ENCODE measurements at regions not wholly inside any gene's neighbourhood (a gene's known extent, or its start where the extent isn't known, plus 50 kb on each side); places are given as distances from the start of the nearest gene placed in this dataset.
A peak's percentile ranks its signal among the peaks of the same experiment; 100 is the strongest.

DNA sequence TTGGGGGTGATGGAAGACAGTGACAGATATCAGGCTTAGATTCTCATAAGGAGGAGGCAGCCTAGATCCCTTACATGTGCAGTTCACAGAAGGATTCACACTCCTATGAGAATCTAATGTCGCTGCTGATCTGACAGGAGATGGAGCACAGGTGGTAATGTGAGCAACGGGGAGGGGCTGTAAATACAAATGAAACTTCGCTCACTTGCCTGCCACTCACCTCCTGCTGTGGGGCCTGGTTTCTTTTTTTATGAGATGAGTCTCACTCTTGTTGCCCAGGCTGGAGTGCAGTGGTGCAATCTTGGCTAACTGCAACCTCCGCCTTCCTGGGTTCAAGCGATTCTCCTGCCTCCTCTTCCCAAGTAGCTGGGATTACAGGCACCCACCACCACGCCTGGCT, 258.6 kb downstream of the EN1 start:
- Histone ChIP-seq H3K4me1 (ENCODE audit: control insufficient read depth in 2 of 2, insufficient read depth in 1 of 2, low read depth in 1 of 2, low read length in 2 of 2) (peaks cover 0 to 7% of the 10 kb centered on the region in 2 donors), H3K36me3 (replicated peaks in 1 of 2; ENCODE audit: control insufficient read depth in 2 of 2, insufficient read depth in 2 of 2, low read length in 2 of 2) (no peaks in the 10 kb centered on the region), H3K4me2 (ENCODE audit: insufficient read depth, low read length, poor library complexity, severe bottlenecking) (no peak overlapping the region), H4K8ac (ENCODE audit: low read depth, low read length) (no peak overlapping the region), H3K23ac (ENCODE audit: low read depth, low read length, poor library complexity) (no peak overlapping the region), H3K14ac (ENCODE audit: low read length) (no peak overlapping the region), H2AFZ (ENCODE audit: low read length) (no peak overlapping the region), H3K9ac (ENCODE audit: low read depth, low read length, poor library complexity) (no peak overlapping the region), H3K27ac (replicated peaks; ENCODE audit: low read length) (no peak overlapping the region), H3K4ac (ENCODE audit: low read length) (no peak overlapping the region), H3K27me3 (ENCODE audit: control insufficient read depth in 3 of 3, insufficient read depth in 3 of 3, low read depth in 1 of 3, low read length in 3 of 3) (no peaks in the 10 kb centered on the region), H2BK120ac (ENCODE audit: low read depth, low read length) (no peak overlapping the region), H2BK12ac (ENCODE audit: low read length) (no peak overlapping the region), H3K79me1 (ENCODE audit: low read depth, low read length) (no peaks in the 10 kb centered on the region), H4K91ac (ENCODE audit: low read depth, low read length, poor library complexity) (no peak overlapping the region), H2BK5ac (ENCODE audit: low read length) (no peak overlapping the region), H3K9me3 (replicated peaks in 1 of 2; ENCODE audit: control insufficient read depth in 2 of 2, insufficient read depth in 1 of 2, low read depth in 1 of 2, low read length in 2 of 2) (no peaks in the 10 kb centered on the region), H2BK15ac (ENCODE audit: low read length) (no peak overlapping the region), H2AK5ac (ENCODE audit: low read depth, low read length) (no peak overlapping the region), H3K18ac (ENCODE audit: low read length) (no peak overlapping the region), H3K4me3 (ENCODE audit: low read length in 2 of 2) (no peak overlapping the region)
- DNase-seq (ENCODE audit: low spot score): no peak
- no CpG with 5 or more reads among the region's 6 CpGs for WGBS, 2 donors (ENCODE audit: extremely low coverage in 2 of 2, insufficient read length in 2 of 2, insufficient replicate concordance in 1 of 2)

- Histone ChIP-seq H3K4me1 (ENCODE audit: control insufficient read depth in 2 of 2, insufficient read depth in 1 of 2, low read depth in 1 of 2, low read length in 2 of 2) (peaks cover 0 to 7% of the 10 kb centered on the region in 2 donors), H3K27ac (replicated peaks; ENCODE audit: low read length) (no peak overlapping the region), H3K4ac (ENCODE audit: low read length) (no peak overlapping the region), H3K4me2 (ENCODE audit: insufficient read depth, low read length, poor library complexity, severe bottlenecking) (no peak overlapping the region), H4K91ac (ENCODE audit: low read depth, low read length, poor library complexity) (no peak overlapping the region), H3K9ac (ENCODE audit: low read depth, low read length, poor library complexity) (no peak overlapping the region), H3K4me3 (ENCODE audit: low read length in 2 of 2) (no peak overlapping the region), H3K23ac (ENCODE audit: low read depth, low read length, poor library complexity) (no peak overlapping the region), H3K14ac (ENCODE audit: low read length) (no peak overlapping the region), H3K18ac (ENCODE audit: low read length) (no peak overlapping the region), H3K36me3 (replicated peaks in 1 of 2; ENCODE audit: control insufficient read depth in 2 of 2, insufficient read depth in 2 of 2, low read length in 2 of 2) (no peaks in the 10 kb centered on the region), H2BK5ac (ENCODE audit: low read length) (no peak overlapping the region), H3K9me3 (replicated peaks in 1 of 2; ENCODE audit: control insufficient read depth in 2 of 2, insufficient read depth in 1 of 2, low read depth in 1 of 2, low read length in 2 of 2) (no peaks in the 10 kb centered on the region), H2BK15ac (ENCODE audit: low read length) (no peak overlapping the region), H2AK5ac (ENCODE audit: low read depth, low read length) (no peak overlapping the region), H2BK12ac (ENCODE audit: low read length) (no peak overlapping the region), H2BK120ac (ENCODE audit: low read depth, low read length) (no peak overlapping the region), H3K79me1 (ENCODE audit: low read depth, low read length) (no peaks in the 10 kb centered on the region), H2AFZ (ENCODE audit: low read length) (no peak overlapping the region), H3K27me3 (ENCODE audit: control insufficient read depth in 3 of 3, insufficient read depth in 3 of 3, low read depth in 1 of 3, low read length in 3 of 3) (no peaks in the 10 kb centered on the region), H4K8ac (ENCODE audit: low read depth, low read length) (no peak overlapping the region)
- WGBS, 2 donors (ENCODE audit: extremely low coverage in 2 of 2, insufficient read length in 2 of 2, insufficient replicate concordance in 1 of 2): no CpG with 5 or more reads among the region's 1 CpG
- no peak for DNase-seq (ENCODE audit: low spot score)
Observed at GRCh38 chr2:118586312-118586711, 261.1 kb downstream of the EN1 start.

DNA sequence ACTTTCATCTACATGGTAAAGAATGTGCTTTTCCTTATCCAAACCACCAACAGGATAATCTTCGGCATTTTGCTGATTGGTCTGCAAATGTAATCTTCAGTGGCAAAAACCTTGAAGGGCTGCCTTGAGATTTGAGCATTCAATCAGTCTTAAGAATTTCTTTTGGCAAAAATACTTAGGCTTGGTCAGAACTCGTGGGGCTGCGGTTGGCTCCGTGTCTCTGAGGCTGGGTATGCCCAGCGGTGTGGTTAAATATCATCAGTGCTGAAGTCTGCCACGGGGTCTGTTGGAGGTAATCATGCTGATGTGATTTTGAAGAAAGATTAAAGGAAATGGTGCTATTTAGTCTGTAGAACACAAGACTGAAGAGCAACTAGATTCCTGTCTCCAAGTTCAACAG, 262.6 kb downstream of the EN1 start:
- no peak overlapping the region for H3K9ac ChIP-seq (ENCODE audit: low read depth, low read length, poor library complexity)
- peaks cover 0 to 2% (median 0%) of the 10 kb centered on the region in 3 experiments for H3K27me3 ChIP-seq (ENCODE audit: control insufficient read depth in 3 of 3, insufficient read depth in 3 of 3, low read depth in 1 of 3, low read length in 3 of 3)
- H3K79me1 ChIP-seq (ENCODE audit: low read depth, low read length): no peaks in the 10 kb centered on the region
- H3K18ac ChIP-seq (ENCODE audit: low read length): no peak overlapping the region
- H3K4me1 ChIP-seq (ENCODE audit: control insufficient read depth in 2 of 2, insufficient read depth in 1 of 2, low read depth in 1 of 2, low read length in 2 of 2): peaks cover 0 to 7% of the 10 kb centered on the region in 2 donors
- no peak overlapping the region for H3K27ac ChIP-seq (replicated peaks; ENCODE audit: low read length)
- H3K4me2 ChIP-seq (ENCODE audit: insufficient read depth, low read length, poor library complexity, severe bottlenecking): no peak overlapping the region
- H4K91ac ChIP-seq (ENCODE audit: low read depth, low read length, poor library complexity): no peak overlapping the region
- H3K4ac ChIP-seq (ENCODE audit: low read length): no peak overlapping the region
- no peak for DNase-seq (ENCODE audit: low spot score)
- no peak overlapping the region for H2BK120ac ChIP-seq (ENCODE audit: low read depth, low read length)
- no CpG with 5 or more reads among the region's 6 CpGs for WGBS, 2 donors (ENCODE audit: extremely low coverage in 2 of 2, insufficient read length in 2 of 2, insufficient replicate concordance in 1 of 2)
- no peak overlapping the region for H2BK5ac ChIP-seq (ENCODE audit: low read length)
- H2AFZ ChIP-seq (ENCODE audit: low read length): no peak overlapping the region
- H3K23ac ChIP-seq (ENCODE audit: low read depth, low read length, poor library complexity): no peak overlapping the region
- no peak overlapping the region for H2BK15ac ChIP-seq (ENCODE audit: low read length)
- no peak overlapping the region for H3K14ac ChIP-seq (ENCODE audit: low read length)
- no peak overlapping the region for H4K8ac ChIP-seq (ENCODE audit: low read depth, low read length)
- H2BK12ac ChIP-seq (ENCODE audit: low read length): no peak overlapping the region
- H2AK5ac ChIP-seq (ENCODE audit: low read depth, low read length): no peak overlapping the region
- H3K4me3 ChIP-seq (ENCODE audit: low read length in 2 of 2): no peak overlapping the region
- no peaks in the 10 kb centered on the region for H3K36me3 ChIP-seq (replicated peaks in 1 of 2; ENCODE audit: control insufficient read depth in 2 of 2, insufficient read depth in 2 of 2, low read length in 2 of 2)
- no peaks in the 10 kb centered on the region for H3K9me3 ChIP-seq (replicated peaks in 1 of 2; ENCODE audit: control insufficient read depth in 2 of 2, insufficient read depth in 1 of 2, low read depth in 1 of 2, low read length in 2 of 2)

DNA sequence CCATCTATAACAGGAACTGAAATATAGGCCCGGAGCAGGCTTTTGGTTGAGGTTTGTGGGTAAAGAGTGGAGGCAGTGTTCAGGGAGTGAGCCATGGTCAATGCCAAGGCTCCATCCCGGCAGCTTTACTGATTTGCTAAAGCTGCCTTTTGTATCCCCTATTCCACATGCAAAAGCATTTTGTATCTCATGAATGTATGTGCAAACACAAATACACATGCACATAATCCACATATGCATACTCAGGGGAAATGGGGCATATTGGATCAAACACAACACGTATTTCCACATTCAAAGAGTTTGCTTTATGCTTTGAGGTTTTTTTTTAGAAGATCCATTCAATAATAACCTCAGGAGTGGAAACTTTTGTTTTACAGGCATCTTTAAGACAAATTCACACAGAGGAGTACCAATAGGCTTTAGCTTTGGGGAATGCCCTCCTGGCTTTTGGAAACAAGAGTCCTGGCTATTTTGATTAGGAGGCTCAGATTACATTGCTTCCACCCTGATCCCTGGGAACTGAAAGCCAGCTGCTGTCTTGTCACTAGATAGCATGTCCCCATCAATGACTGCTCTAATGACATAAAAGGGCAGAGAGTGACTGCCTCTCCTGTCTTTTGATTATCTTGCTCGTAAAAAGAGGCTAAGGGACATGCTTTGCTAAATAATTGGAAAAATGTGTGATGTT, 263.2 kb downstream of the EN1 start:
- no peak overlapping the region for H3K27ac ChIP-seq (replicated peaks; ENCODE audit: low read length)
- no peak overlapping the region for H2BK15ac ChIP-seq (ENCODE audit: low read length)
- H3K9me3 ChIP-seq (replicated peaks in 1 of 2; ENCODE audit: control insufficient read depth in 2 of 2, insufficient read depth in 1 of 2, low read depth in 1 of 2, low read length in 2 of 2): no peaks in the 10 kb centered on the region
- no peak overlapping the region for H2BK5ac ChIP-seq (ENCODE audit: low read length)
- H2BK120ac ChIP-seq (ENCODE audit: low read depth, low read length): no peak overlapping the region
- H4K91ac ChIP-seq (ENCODE audit: low read depth, low read length, poor library complexity): no peak overlapping the region
- no peak overlapping the region for H3K23ac ChIP-seq (ENCODE audit: low read depth, low read length, poor library complexity)
- no peak overlapping the region for H2BK12ac ChIP-seq (ENCODE audit: low read length)
- H3K4me2 ChIP-seq (ENCODE audit: insufficient read depth, low read length, poor library complexity, severe bottlenecking): no peak overlapping the region
- no peak overlapping the region for H2AK5ac ChIP-seq (ENCODE audit: low read depth, low read length)
- no peak overlapping the region for H3K4me3 ChIP-seq (ENCODE audit: low read length in 2 of 2)
- no peak overlapping the region for H2AFZ ChIP-seq (ENCODE audit: low read length)
- H3K79me1 ChIP-seq (ENCODE audit: low read depth, low read length): no peaks in the 10 kb centered on the region
- peaks cover 0 to 7% of the 10 kb centered on the region in 2 donors for H3K4me1 ChIP-seq (ENCODE audit: control insufficient read depth in 2 of 2, insufficient read depth in 1 of 2, low read depth in 1 of 2, low read length in 2 of 2)
- no peak overlapping the region for H3K18ac ChIP-seq (ENCODE audit: low read length)
- peak; percentile 17 for DNase-seq (ENCODE audit: low spot score)
- peaks cover 0 to 2% (median 0%) of the 10 kb centered on the region in 3 experiments for H3K27me3 ChIP-seq (ENCODE audit: control insufficient read depth in 3 of 3, insufficient read depth in 3 of 3, low read depth in 1 of 3, low read length in 3 of 3)
- no CpG with 5 or more reads among the region's 4 CpGs for WGBS, 2 donors (ENCODE audit: extremely low coverage in 2 of 2, insufficient read length in 2 of 2, insufficient replicate concordance in 1 of 2)
- H3K9ac ChIP-seq (ENCODE audit: low read depth, low read length, poor library complexity): no peak overlapping the region
- H4K8ac ChIP-seq (ENCODE audit: low read depth, low read length): no peak overlapping the region
- no peak overlapping the region for H3K14ac ChIP-seq (ENCODE audit: low read length)
- no peak overlapping the region for H3K4ac ChIP-seq (ENCODE audit: low read length)
- H3K36me3 ChIP-seq (replicated peaks in 1 of 2; ENCODE audit: control insufficient read depth in 2 of 2, insufficient read depth in 2 of 2, low read length in 2 of 2): no peaks in the 10 kb centered on the region
